ENCODE measurements at regions not wholly inside any gene's neighbourhood (a gene's known extent, or its start where the extent isn't known, plus 50 kb on each side); places are given as distances from the start of the nearest gene placed in this dataset.
"Not testable (repeated sequence)": the region's sequence is repeated elsewhere in the genome, so short reads cannot be mapped to it uniquely, and the experiment has no call there.

- not testable (repeated sequence) for TF ChIP-seq POLR2A (IDR thresholded peaks at IDR 0.05); EP300 (IDR thresholded peaks at IDR 0.05; ENCODE audit: low read depth); POLR2AphosphoS5 (IDR thresholded peaks at IDR 0.05)
- TF ChIP-seq, protein P1, sequence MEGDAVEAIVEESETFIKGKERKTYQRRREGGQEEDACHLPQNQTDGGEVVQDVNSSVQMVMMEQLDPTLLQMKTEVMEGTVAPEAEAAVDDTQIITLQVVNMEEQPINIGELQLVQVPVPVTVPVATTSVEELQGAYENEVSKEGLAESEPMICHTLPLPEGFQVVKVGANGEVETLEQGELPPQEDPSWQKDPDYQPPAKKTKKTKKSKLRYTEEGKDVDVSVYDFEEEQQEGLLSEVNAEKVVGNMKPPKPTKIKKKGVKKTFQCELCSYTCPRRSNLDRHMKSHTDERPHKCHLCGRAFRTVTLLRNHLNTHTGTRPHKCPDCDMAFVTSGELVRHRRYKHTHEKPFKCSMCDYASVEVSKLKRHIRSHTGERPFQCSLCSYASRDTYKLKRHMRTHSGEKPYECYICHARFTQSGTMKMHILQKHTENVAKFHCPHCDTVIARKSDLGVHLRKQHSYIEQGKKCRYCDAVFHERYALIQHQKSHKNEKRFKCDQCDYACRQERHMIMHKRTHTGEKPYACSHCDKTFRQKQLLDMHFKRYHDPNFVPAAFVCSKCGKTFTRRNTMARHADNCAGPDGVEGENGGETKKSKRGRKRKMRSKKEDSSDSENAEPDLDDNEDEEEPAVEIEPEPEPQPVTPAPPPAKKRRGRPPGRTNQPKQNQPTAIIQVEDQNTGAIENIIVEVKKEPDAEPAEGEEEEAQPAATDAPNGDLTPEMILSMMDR (IDR thresholded peaks at IDR 0.05) = not testable (repeated sequence)
Measured at GRCh38 chr14:21787242-21787641, 113.6 kb upstream of the OR4E1 start.
